Activated CD8-positive, alpha-beta memory T cell treated with anti-CD3 and anti-CD28 coated beads, Interleukin-2, amount 50 U/mL, for 4 hours (primary cell): ENCODE measurements at regions not wholly inside any gene's neighbourhood (a gene's known extent, or its start where the extent isn't known, plus 50 kb on each side); places are given as distances from the start of the nearest gene placed in this dataset.
A peak's percentile ranks its signal among the peaks of the same experiment; 100 is the strongest.
"Not testable (repeated sequence)": the region's sequence is repeated elsewhere in the genome, so short reads cannot be mapped to it uniquely, and the experiment has no call there.

Experiments used
- DNase-seq: peaks from one replicate; pipeline ENCODE4 v3.0.0-alpha.2; 2020

DNA sequence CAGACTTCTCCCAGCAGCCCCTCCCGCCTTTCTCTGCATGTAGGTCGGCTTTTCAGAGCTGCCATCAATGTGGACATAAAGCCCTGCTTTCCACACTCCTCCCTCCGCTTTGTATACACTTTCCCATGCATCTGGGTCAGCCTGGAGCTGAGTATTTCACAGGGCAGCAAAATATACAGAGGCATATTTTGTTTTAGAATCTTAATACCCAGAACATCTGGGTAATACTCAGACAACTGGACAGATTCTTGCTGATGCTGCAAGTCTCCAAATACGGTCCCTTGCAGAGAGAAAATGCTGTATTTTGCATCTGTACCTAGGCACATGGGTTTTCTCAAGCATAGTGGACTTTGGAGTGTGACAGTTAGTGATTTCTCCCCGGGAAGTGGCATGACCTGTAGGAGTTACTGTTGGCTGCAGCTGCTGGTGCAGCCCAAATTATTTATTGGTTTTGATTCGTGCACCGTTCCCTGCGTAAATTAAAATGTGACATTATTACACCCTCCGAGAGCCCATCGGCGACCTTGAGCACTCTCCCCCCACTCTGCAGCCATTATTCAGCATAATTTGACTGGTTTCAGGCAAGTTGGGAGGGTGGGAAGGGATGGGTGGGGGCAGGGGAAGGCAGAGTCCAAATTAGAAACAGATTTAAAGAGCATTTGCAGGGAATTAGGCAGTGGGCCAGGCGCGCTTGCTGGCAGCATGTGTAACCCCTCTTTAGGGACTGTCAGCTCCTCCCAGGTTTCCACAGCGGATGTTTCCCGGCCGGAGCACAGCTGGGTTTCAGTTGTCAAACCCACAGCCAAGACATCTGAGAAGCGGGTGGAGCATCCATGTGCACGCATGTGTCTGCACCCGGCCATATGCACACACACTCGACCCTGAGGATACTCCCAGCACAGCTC lies 100.8 kb downstream of the CPN2 start:
- no peak for DNase-seq

DNA sequence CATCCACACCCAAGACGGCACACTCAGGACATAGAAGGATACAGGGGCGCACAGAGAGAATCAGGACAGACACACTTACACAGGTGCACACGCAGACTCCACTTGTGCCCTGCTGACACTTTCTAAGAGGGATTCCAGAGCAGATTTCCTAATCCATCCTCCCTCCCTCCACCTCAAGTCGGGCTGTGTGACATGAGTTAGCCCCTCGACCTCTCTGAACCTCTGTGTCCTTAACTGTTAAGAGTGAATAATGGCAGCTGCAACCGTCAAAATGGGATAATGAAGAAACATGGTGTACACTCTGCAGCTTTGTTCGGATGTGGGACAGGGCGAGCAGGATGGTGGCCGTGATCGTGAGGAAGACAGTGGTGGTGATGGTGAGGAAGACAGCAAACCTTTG lies 100.1 kb downstream of the CPN2 start:
- DNase-seq = no peak

DNA sequence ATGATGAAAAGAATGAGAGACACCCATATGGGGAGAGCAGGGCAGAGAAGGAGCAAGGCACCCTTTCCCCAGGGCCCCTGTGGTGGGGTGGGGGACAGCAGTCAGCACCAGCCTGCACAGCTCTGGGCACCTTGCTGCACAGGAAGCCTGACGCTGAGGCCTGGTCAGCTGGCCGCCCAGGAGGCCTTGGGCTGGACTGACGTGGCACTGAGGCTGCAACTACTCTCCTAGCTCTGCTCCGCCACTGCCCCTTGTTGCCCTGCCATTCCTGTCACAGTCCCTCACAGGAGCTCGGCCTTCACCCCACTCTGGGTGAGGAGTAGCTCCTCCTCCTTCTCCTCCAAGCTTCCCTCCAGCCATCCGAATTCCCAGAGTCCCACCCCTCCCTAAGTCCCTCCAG lies 99.7 kb downstream of the CPN2 start:
- no peak for DNase-seq

DNA sequence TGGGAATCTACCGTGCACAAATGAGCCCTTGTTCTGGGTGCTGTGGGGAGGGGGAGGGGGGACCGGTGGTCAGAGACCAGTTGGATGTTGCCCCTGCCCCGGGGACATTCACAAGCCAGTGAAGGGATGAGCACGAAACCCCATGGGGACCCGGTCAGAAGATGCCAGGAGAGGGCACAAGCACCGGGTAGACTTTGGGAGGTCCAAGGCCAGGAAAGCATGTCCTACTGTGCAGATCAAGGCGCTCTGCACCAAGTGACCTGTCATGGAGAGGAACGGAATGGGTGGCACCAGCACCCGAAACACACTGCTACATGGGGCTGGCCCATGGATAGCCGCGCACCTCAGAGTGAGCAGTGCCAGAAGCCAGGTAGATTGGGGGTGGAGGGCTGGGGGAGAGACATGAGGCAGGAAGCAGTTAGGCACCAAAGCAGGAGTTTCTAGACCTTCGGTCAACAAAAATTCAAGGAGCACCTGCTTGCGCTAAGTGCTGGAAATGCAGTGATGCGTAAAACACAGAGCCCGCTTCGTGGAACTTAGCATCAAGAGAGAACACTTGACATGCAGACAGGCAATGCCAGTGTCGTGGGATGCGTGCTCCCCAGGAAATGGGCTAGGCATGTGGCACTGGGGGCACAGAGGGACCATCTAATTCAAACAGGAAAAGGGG lies 99.1 kb downstream of the CPN2 start:
- no peak for DNase-seq

DNA sequence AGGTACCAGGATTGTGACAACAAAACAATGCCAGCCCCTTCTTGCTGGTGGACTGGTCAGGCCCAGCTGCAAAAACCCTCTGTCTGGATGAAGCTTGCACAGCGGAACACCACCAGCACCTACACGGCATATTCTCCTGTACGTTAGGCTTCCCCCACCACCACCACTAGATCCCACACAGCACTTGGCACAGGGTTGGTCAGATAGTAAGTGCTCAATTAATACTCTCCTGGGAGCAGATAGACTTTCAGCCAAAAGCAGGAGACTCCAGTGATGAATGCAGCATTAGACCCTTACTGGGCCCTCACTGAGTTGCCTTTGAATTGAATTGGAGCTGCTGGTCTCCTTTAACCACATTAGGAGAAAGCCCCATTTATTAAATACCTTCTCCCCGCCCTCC lies 97.9 kb downstream of the CPN2 start:
- no peak for DNase-seq

DNA sequence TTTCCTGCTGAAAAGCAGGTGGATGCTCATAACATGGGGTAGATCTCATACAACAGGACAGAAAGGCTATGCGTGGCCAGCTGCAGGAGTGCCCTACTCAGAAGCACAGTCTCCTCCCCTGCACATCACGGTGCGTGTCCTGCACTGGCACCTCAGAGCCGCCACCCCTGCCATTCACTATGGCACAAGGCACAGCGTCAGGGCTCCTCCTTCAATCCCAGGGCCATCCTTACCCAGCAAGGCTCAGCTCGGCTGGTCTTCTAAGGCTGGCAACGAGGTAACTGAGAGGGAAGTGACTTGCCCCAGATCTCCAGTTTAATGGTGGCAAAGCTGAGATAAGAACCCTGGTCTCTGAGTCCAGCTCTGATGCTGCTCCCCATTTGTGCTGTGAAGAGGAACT lies 97.1 kb downstream of the CPN2 start:
- no peak for DNase-seq

DNA sequence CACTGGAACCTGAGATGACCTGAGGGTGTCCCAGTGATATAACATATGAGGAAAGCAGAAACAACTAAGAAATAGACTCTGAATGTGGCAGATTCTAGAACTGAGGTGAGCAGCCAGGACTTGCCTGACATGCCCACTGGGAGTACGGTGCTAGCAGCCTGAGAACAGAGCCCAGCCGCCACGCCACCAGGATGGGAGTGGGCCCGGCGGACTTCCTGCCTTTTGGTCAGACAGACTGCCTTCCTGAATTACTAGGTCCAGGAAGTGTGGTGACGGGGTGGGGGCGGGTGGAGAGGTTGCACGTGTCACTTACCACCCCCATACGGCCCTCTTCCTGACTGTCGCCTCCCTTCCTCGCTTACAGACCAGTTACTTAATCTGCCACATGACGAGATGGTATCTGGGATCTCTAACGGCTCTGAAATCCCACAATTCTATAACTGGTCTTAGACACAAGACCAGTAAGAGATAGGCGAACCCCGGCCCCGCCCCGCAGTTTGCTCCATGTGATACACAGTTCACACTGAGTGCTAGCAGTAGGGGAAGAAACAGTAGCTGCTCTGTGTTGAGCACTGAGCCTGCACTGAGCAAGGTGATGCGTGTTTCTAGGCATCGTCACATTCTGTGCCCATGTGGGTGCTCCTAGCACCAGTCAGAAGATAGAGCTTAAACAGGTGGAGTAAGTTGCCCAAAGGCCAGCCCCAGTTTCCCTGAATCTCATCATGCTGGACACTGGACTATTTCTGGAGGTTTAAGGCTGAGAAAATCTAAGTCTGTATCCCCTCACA lies 95.7 kb downstream of the CPN2 start:
- DNase-seq = peak; percentile 48

DNA sequence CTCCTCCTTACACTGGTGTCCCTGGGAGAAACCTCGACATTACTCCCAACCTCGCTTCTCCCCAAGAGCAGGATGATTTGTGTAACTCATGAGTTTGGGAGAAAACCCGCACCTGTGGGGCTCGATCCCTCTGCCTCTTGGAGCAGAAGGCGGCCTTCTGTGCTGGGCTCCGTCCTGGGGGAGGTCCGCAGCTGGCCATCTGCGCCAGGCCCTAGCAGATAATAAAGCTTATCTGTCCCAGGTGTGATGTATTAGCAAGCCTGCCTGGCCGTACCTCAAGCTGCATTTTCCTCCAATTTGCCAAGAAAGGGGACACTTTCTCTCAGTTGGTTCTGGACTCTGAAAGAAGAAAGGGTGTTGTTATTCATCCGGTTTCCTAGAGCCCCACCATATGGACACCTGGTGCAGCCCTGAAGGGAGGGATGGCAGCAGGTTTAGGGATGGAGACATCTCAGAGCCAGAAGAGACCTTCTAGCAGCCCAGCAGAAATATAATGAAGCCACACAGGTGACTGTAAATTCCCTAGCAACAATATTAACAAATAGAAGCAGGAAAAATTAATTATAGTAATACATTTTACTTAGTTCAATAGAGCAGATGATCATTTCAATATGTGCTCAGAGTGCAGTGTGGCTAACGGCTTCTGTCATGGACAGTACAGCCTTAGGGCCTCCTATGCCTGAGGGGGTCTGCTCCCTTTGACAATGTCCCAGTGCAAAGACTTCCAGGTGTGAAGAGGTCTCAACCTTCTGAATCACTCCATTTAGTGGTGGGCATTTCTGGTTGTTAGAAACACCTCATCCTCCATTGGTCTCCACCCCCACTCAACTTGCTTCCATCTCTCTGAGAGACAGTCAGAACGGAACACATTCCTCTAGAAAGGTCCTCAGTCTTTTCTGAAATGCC lies 94.8 kb downstream of the CPN2 start:
- no peak for DNase-seq

DNA sequence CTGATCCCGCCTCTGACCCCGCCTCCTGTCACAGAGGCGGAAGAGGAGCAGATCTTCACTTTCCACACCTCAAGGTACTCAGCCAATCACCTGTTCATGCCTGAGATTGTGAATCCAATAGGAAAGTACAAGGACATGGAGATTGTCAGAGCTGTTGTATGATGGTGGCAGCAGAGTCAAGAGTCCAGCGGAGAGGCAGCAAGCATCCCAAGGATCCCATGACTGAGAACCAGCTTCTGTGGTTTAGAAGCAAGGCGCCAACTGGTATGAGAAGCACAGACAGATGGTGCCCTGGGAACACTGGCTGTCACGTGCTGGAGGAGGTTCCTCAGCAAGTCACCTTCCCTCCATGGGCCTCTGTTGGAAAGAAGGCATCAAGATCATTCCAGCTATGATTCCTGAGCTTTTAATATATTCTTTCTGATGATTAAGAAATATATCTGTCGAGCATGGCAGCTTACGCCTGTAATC lies 93.9 kb downstream of the CPN2 start:
- DNase-seq = no peak

DNA sequence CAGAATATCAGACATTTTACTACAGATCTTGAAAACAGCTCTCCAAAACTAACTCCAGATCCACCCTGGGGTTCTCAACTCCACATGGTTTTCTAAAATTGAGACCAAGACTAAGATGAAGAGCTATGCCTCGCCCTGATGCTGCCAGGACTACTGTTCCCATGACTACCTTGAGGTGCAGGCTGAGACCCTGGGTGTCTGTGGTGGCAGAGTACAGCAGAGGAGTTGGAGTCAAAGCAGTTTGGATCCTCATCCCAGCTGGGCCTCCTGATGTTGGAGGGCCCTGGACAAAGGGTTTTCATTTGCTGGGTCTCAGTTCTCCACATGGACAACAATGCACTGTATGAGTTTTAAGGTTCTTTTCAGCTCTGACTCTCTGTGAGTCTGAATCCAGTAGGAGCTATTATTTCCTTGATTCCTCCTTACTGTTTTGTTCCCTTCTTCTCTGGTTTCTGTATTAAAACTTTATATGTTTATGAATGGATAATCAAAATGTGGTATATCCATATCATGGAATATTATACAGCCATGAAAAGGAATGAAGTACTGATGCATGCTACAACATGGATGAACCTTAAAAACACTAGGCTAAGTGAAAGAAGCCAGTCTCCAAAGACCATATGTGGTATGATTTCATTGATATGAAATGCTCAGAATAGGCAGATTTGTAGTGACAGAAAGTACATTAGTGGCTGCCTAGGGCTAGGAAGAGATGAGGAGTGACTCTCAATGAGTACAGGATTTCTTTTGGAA lies 93.0 kb downstream of the CPN2 start:
- no peak for DNase-seq

DNA sequence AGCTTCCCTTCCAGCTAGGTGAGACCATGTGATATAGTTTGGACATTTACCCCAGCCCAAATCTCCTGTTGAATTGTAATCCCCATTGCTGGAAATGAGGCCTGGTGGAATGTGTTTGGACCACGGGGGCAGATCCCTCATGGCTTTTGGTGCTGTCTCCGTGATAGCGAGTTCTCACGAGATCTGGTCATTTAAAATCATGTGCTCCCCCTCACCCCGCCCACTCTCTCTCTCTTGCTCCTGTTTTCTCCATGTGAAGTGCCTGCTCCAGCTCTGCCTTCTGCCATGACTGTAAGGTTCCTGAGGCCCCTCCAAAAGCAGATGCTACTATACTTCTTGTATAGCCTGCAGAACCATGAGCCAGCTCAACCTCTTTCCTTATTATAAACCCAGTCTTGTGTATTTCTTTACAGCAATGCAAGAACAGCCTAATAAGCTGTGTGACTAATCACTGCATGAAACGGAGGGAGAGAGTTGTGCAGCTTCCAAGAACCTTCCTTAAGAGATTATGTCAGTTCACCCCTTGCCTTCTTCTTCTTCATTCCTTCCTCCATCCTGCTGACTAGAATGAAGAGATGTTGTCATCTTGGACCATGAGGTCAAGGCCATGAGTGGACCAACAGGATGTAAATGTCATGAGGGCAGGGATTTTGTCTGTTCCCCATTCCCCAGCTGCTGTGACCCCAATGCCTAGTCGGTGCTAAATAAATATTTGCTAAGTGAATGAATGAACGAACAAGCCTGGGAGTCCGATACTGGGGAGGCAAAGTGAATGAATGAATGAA lies 91.0 kb downstream of the CPN2 start:
- no peak for DNase-seq

DNA sequence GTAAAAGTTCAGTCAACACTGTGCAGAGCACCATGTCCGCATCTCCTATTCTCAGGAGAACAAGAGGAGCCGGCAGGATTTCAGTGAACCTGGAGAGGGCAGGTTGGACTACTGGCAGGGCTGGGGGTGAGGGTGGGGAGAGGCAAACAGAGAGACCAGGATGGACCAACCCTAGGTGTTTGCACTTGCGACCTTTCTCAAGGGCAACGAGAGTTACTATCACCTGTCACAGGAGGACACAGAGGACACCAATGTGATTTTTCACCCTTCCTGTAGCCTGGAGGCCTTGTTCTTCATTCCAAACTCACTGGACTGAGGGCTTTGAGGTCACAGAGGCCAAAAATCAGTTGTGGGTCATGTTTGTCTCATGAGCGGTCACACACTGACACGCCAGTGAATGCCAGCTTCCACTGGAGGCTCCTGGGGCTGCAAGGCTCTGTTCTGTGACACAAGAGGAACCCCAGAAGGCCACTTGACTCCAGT lies 89.5 kb downstream of the CPN2 start:
- DNase-seq = no peak

DNA sequence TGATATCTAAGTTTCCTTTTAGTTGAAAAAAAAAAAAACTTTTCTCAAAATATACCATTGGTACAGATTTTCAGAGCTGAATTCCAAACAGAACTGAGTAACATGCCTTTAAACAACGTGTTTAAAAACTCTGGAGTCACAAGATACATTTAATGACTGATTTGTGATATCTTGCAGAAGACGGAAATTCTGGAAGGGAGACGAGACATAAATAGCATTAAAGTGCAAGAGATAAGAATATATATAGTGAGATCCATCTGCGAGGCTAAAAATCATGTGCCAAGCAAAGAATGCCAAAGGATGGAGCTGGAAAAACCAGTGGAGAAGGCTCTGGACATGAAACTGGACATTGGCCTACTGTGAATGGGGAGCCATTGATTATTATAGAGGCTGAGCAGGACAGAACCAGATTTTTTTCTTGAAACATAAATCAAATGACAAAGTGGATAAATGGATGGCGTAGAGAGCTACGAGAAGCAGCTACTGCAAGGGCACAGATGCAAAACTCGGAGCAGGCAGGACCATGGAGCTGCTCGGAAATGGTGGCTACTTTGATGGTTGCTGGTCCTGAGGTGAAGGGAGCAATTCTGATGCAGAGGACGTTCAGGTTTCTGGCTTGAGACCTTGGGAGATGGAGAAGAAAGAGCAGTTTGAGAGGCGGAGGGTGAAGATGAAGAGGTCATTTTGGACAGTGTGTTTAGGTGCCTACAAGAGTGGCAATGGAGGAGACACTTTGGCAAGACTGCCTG lies 88.8 kb downstream of the CPN2 start:
- DNase-seq = no peak

DNA sequence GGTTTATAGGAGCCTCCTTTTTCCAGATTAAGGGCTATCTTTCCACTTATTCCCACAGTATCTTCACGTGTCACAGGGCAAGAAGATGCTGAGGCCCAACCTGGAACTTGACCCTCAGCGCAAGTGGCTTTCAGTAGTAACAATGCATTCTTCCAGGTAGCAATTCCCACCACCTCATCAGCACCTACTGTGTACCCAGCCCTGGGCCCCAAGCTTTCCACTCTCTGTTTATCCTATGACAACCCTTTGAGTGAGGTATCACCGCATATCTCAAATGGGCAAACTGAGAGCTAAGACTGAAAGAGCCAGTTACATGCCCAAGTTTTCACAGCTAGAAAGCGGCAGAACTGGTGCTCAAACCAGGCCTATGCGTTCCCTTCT lies 88.2 kb downstream of the CPN2 start:
- DNase-seq = no peak

DNA sequence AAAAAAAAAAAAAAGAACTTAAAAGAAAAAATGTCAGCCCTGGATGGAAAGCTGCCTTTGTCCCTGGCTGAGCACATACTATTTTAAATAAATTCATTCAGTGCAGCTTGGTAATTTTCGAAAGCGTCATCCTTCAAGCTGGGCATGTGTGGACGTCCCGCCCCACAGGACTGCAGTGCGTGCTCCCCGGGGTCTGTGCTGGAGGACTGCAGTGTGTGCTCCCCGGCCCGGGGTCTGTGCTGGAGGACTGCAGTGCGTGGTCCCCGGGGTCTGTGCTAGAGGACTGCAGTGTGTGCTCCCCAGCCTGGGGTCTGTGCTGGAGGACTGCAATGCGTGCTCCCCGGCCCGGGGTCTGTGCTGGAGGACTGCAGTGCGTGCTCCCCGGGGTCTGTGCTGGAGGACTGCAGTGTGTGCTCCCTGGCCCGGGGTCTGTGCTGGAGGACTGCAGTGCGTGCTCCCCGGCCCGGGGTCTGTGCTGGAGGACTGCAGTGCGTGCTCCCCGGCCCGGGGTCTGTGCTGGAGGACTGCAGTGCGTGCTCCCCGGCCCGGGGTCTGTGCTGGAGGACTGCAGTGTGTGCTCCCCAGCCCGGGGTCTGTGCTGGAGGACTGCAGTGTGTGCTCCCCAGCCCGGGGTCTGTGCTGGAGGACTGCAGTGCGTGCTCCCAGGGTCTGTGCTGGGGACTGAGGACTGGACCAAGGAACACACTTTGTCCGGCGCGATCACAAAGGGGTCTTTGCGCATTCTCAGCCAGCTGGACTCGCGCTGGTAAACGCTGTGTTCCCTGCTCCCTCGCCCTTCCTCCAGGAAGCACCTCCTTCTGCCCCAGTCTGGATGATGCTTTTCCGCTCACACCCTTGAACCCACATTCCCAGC lies 86.3 kb downstream of the CPN2 start:
- DNase-seq = not testable (repeated sequence)

DNA sequence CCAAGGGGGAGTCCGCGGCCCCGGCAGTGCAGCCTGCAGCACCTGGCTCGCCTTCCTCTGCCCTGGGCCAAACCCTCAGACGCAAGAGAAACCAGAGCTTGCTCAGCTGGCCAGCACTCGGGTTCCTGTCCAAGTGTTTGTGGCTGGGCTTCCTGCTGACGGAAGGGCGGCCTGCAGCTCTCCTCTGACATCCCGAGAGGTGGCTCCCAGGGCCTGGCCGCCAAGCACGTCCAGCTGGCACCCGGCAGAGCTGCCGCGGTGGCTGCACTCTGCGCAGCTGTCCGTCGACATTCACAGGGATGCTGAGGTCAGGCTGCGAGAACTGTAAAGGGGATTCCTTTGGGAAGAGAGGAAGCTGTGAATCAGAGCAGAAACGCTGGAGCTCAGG lies 85.6 kb downstream of the CPN2 start:
- DNase-seq = no peak

DNA sequence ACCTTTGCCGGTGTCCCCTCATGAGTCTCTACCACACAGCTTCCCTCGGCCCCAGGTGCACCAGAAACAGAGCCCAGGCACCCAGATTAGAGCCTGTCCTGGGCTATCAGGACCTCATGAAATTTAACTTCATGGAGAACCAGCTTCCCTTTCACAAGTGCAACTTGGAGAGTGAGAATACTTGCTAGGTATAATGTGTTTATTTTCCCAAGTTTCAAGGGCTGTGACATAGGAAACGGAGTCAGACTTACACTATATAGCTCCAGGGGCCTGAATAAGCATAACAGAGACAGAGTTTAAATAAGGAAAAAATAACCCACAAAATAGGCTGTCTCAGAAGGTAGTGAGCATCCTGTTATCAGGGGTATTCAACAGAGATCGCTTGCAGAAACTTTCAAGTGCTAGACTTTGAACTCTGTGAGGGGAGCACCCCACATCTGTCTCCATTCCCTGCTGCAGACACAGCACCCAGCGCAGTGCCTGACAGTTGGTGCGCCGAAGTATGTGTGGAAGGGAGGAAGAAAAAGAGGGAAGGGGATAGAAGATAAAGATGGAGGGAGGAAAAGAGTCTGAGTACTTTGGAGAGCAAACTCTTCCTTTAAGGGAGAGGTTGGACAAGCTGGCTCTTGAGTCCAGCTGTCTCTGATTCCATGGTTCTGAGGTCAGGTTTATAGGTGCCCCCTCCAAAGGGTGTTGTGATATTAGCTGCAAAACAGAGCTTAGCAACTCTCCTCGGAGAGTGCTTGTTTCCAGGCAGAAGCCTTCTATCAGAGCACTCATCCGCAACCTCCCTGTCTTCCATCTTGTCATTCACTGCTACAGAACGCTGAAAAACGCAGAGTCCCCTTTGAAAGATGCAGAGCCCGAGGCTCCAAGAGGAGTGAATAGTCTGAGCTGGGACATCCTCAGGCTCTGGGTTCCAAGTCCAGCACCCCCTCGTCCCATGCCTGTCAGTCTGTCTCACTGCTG lies 84.8 kb downstream of the CPN2 start:
- DNase-seq = no peak
